ENCODE measurements at regions not wholly inside any gene's neighbourhood (a gene's known extent, or its start where the extent isn't known, plus 50 kb on each side); places are given as distances from the start of the nearest gene placed in this dataset.

DNA sequence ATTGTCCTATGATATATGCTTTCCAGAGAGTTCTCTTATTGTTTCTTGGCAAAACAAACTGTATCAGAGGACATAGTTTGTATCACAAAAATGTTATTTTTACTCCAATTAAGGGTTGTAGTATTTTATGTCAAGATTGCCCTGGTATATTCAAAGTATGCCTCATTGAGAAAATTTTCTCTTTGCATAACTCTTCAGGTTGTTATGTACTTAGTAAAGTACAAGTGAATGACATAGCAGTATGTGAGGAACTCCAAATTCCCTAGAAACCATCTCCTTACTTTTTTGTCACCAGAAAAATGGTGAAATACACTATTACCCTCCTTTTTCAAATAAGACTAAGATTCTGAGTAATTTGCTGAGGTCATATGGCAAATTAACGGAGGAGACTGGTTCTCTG is 355.3 kb downstream of the NFIB start:
- H3K4me3 ChIP-seq: no peak overlapping the region
- WGBS: 100% methylated on average over 1 of the region's 1 CpG

DNA sequence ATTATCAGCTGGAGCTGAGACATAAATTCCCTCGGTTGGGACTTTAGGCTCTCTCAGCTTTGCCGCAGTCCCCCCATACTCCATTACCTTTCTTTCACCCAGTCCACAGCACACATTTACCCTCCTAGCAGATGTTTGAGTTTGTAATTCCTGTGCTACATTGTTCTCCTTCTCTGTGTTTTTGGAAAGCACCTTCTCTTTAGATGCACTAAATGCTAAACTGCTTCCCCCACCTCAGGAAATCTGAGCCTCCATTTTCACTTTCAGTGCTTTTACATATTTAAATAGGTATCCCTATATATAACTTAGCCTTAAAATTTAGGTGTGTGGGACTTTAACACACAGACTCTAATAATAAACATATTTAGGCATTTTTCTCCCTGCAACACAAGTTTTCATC is 356.9 kb downstream of the NFIB start:
- Histone ChIP-seq H3K27me3 (no peaks in the 10 kb centered on the region), H3K4me1 (no peaks in the 10 kb centered on the region), H3K36me3 (no peaks in the 10 kb centered on the region), H3K27ac (no peak overlapping the region), H3K9me3 (no peaks in the 10 kb centered on the region), H3K4me3 (no peak overlapping the region)
- WGBS: 47% methylated on average over 2 of the region's 2 CpGs
- TF ChIP-seq POLR2AphosphoS5 (IDR thresholded peaks at IDR 0.05): no peak
- TF ChIP-seq, protein P1, sequence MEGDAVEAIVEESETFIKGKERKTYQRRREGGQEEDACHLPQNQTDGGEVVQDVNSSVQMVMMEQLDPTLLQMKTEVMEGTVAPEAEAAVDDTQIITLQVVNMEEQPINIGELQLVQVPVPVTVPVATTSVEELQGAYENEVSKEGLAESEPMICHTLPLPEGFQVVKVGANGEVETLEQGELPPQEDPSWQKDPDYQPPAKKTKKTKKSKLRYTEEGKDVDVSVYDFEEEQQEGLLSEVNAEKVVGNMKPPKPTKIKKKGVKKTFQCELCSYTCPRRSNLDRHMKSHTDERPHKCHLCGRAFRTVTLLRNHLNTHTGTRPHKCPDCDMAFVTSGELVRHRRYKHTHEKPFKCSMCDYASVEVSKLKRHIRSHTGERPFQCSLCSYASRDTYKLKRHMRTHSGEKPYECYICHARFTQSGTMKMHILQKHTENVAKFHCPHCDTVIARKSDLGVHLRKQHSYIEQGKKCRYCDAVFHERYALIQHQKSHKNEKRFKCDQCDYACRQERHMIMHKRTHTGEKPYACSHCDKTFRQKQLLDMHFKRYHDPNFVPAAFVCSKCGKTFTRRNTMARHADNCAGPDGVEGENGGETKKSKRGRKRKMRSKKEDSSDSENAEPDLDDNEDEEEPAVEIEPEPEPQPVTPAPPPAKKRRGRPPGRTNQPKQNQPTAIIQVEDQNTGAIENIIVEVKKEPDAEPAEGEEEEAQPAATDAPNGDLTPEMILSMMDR (IDR thresholded peaks at IDR 0.05): no peak
- DNase-seq (ENCODE audit: low spot score in 2 of 2): no peak

More for the DNA sequence above, 355.3 kb downstream of the NFIB start:
- no peaks in the 10 kb centered on the region for H3K4me1 ChIP-seq
- no peaks in the 10 kb centered on the region for H3K36me3 ChIP-seq
- H3K9me3 ChIP-seq: no peaks in the 10 kb centered on the region
- no peak for DNase-seq (ENCODE audit: low spot score in 2 of 2)
- H3K27me3 ChIP-seq: no peaks in the 10 kb centered on the region
- TF ChIP-seq POLR2AphosphoS5 (IDR thresholded peaks at IDR 0.05) (no peak), EP300 (IDR thresholded peaks at IDR 0.05) (no peak), POLR2A (IDR thresholded peaks at IDR 0.05) (no peak)
- TF ChIP-seq, protein P1 (IDR thresholded peaks at IDR 0.05): no peak
- no peak overlapping the region for H3K27ac ChIP-seq

DNA sequence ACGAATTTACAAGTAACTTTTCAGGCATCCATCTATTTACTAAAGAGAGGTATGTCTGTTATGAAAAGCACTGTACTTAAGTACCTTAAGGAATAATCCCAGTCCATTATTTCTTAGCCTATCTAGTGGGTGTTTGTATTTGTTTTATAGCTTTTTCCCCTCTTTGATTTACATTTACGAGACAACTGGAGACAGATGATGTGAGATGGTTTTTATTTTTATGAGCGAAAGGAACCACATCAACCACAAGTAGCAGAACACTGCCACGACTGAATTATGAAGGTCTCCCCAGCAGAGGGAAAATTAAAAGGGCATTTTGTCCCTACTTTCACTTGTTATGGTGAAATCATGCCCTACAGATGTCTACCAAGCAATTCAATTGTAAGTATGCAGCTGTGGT is 357.8 kb downstream of the NFIB start:
- Histone ChIP-seq H3K27ac (no peak overlapping the region), H3K9me3 (no peaks in the 10 kb centered on the region), H3K36me3 (no peaks in the 10 kb centered on the region), H3K27me3 (no peaks in the 10 kb centered on the region), H3K4me3 (no peak overlapping the region), H3K4me1 (no peaks in the 10 kb centered on the region)
- DNase-seq (ENCODE audit: low spot score in 2 of 2): no peak
- WGBS: 61% methylated on average over 4 of the region's 4 CpGs
- TF ChIP-seq POLR2AphosphoS5 (IDR thresholded peaks at IDR 0.05): no peak
- no peak for TF ChIP-seq POLR2A (IDR thresholded peaks at IDR 0.05)
- TF ChIP-seq EP300 (IDR thresholded peaks at IDR 0.05): no peak
- TF ChIP-seq, protein P1 (IDR thresholded peaks at IDR 0.05): peak in 1 of 2 donors; percentile 8

DNA sequence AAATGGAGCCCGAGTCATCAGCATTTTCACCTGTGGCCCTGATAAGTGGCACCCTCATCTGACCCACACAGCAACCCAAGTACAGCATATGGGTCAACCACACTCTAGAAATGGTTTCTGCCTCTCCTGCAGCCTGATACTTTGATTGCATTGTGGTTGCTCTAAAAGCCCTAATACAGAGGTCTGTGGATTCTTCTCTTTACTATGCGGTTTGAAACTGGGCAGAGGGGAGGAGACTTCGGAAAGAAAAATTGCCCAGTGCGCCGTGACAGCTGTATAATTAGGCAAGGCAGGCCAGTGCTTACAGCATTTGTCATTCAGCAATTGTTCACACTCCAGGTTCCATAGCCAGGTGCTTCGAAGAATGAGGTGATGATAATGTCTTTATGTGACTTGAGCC is 361.0 kb downstream of the NFIB start:
- no peak overlapping the region for H3K27ac ChIP-seq
- no peak overlapping the region for H3K4me3 ChIP-seq
- DNase-seq (ENCODE audit: low spot score in 2 of 2): no peak
- TF ChIP-seq, protein P1 (IDR thresholded peaks at IDR 0.05): no peak
- TF ChIP-seq POLR2AphosphoS5 (IDR thresholded peaks at IDR 0.05) (no peak), EP300 (IDR thresholded peaks at IDR 0.05) (no peak), POLR2A (IDR thresholded peaks at IDR 0.05) (no peak)
- no peaks in the 10 kb centered on the region for H3K9me3 ChIP-seq
- no peaks in the 10 kb centered on the region for H3K36me3 ChIP-seq
- WGBS: 93% methylated on average over 6 of the region's 6 CpGs
- no peaks in the 10 kb centered on the region for H3K27me3 ChIP-seq
- no peaks in the 10 kb centered on the region for H3K4me1 ChIP-seq

DNA sequence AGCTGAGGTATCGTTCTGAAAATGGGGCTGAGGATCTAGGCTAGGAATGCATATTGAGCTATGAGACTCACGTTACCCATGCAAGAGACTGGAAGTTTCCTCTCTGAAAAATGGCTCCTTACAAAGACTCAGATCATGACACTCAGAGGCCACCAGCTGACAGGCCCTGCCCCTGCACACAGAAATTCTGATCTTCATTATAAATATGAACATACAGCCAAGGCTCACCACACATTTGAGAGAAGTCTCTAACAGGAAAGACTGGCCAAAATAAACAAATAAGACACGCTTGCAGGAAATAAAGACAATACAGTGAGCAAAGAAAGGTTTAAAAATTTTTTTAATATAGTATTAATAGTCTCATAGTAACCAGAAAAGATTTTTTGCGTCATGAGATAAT is 365.9 kb downstream of the NFIB start:
- H3K27ac ChIP-seq: no peak overlapping the region
- no peaks in the 10 kb centered on the region for H3K4me1 ChIP-seq
- H3K36me3 ChIP-seq: no peaks in the 10 kb centered on the region
- TF ChIP-seq EP300 (IDR thresholded peaks at IDR 0.05) (no peak), POLR2AphosphoS5 (IDR thresholded peaks at IDR 0.05) (no peak), POLR2A (IDR thresholded peaks at IDR 0.05) (no peak)
- TF ChIP-seq, protein P1 (IDR thresholded peaks at IDR 0.05): no peak
- H3K27me3 ChIP-seq: no peaks in the 10 kb centered on the region
- no peak overlapping the region for H3K4me3 ChIP-seq
- no peak for DNase-seq (ENCODE audit: low spot score in 2 of 2)
- H3K9me3 ChIP-seq: no peaks in the 10 kb centered on the region
- 75% methylated on average over 4 of the region's 4 CpGs for WGBS

Data from suprapubic skin (tissue), 4 donors.